Small intestine (tissue), 7 donors: ENCODE measurements at regions not wholly inside any gene's neighbourhood (a gene's known extent, or its start where the extent isn't known, plus 50 kb on each side); places are given as distances from the start of the nearest gene placed in this dataset.

Experiments used
- DNase-seq, 2 donors: peaks; one replicate each; pipeline versions ENCODE4 v3.0.0 to v3.0.0-alpha.2; 2013
- FAIRE-seq: peaks from 2 replicates; lab custom pipeline; 2012; peaks lifted over from hg19 to GRCh38; lab: Jason Lieb, UNC
- H3K27ac ChIP-seq, 3 donors: one replicate each; pipeline ENCODE4 v1.5.1; 2013; ENCODE audit warnings: low read length in 2 of 3, mild to moderate bottlenecking in 2 of 3, control low read depth in 1 of 3, inconsistent platforms in 1 of 3, low read depth in 1 of 3, moderate library complexity in 1 of 3
- H3K27me3 ChIP-seq, 3 donors: one replicate each; pipeline ENCODE4 v1.6.1; 2013; ENCODE audit warnings: low read length in 3 of 3, inconsistent platforms in 1 of 3; ENCODE audit not compliant: control insufficient read depth in 3 of 3, insufficient read depth in 3 of 3
- H3K36me3 ChIP-seq, 3 donors: one replicate each; pipeline ENCODE4 v1.6.1; 2013; ENCODE audit warnings: low read length in 3 of 3, inconsistent platforms in 1 of 3, low read depth in 1 of 3, mild to moderate bottlenecking in 1 of 3, moderate library complexity in 1 of 3; ENCODE audit not compliant: control insufficient read depth in 3 of 3, insufficient read depth in 2 of 3
- H3K4me1 ChIP-seq, 3 donors: one replicate each; pipeline ENCODE4 v1.6.1; 2013; ENCODE audit warnings: low read length in 2 of 3, inconsistent platforms in 1 of 3, low read depth in 1 of 3, mild to moderate bottlenecking in 1 of 3, moderate library complexity in 1 of 3; ENCODE audit not compliant: control insufficient read depth in 3 of 3, insufficient read depth in 2 of 3
- H3K4me3 ChIP-seq, 3 donors: one replicate each; pipeline ENCODE4 v1.5.1; 2013; ENCODE audit warnings: low read length in 3 of 3, control low read depth in 1 of 3, inconsistent platforms in 1 of 3, low read depth in 1 of 3, mild to moderate bottlenecking in 1 of 3, moderate library complexity in 1 of 3
- H3K9me3 ChIP-seq, 2 donors: one replicate each; pipeline ENCODE4 v1.6.1; 2013; ENCODE audit warnings: low read depth in 1 of 2, low read length in 1 of 2; ENCODE audit not compliant: control insufficient read depth in 2 of 2, insufficient read depth in 1 of 2
- WGBS, 3 donors: extraction: QIAGEN DNeasy Blood & Tissue Kit; methylation state at CpG; one replicate each; pipeline ENCODE4 v1.1.7; 2013; 5-methylcytosine and 5-hydroxymethylcytosine counted together
- donor health status: healthy with polysubstance abuse.
- donor health status: control.
- donor health status: control.
- donor health status: Bipolar disorder and iron deficiency.
- donor health status: healthy.

DNA sequence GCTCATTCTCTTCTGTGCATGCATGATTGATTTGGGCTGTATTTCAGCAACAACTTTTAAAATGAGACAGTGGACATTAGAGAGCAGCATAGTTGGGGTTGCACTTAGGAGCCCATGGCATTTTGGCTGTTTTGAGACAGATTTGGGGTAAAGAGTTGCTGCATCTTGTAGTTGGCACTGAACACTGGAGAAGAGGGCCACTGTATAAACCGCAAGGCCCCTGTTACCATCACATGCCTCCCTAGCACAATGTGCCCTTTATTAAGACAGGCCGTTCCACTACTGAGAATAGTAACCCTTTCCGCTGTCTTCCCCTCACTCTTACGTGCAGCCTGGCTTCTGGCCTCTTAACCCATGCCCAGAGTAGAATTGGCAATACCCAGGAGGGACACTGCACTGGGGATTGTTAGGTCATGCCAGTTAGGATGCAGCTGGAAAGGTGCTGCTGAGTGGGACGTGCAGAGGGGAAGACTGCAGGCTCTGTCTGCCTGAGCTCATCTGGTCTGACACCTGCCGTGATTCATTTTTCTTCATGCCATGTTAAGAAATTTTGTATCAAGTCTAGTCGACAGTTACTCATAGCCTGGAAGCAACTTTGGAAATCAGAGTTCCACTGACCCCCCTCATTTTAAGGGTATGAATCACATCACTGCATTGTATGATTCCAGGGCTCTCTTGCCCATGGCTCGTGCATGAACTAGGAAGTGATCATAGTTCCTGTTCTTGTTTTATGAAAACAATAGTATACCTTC lies 146.9 kb upstream of the DMRT1 start:
- Histone ChIP-seq H3K4me3 (no peak overlapping the region), H3K4me1 (peaks cover 0 to 28% (median 8%) of the 10 kb centered on the region in 3 donors), H3K27me3 (no peaks in the 10 kb centered on the region), H3K27ac (peak overlapping the region in 2 of 3 donors; percentile 73 to 80), H3K36me3 (peaks cover 0 to 7% (median 0%) of the 10 kb centered on the region in 3 donors), H3K9me3 (no peaks in the 10 kb centered on the region)
- FAIRE-seq: no peak
- DNase-seq: no peak
- 36 to 55% (median 38%) methylated on average over 8 of the region's 8 CpGs for WGBS, 3 donors

DNA sequence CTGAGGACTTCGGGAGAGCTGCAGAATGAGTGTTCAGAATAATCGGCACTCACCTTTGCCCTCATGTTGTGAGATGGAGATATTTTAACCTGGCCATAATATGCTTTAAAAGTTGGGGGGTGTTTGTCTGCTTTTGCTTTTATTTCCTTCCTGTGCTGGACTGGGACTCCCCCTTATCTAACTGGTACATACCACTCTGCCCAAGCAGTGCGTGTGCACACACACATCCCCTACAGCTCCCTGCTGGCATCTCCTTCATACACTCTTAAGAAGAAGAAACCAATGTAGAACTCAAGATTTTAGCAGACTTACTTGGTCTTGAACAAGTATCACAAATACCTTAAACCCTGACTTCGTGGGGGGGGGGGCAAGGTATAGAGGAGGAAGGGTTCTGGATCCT lies 146.2 kb upstream of the DMRT1 start:
- Histone ChIP-seq H3K36me3 (peaks cover 0 to 6% (median 0%) of the 10 kb centered on the region in 3 donors), H3K4me3 (no peak overlapping the region), H3K4me1 (peaks cover 0 to 29% (median 7%) of the 10 kb centered on the region in 3 donors), H3K27ac (peak overlapping the region in 2 of 3 donors; percentile 73 to 80), H3K27me3 (no peaks in the 10 kb centered on the region), H3K9me3 (no peaks in the 10 kb centered on the region)
- FAIRE-seq (no peak), DNase-seq (no peak)
- 24 to 45% (median 37%) methylated on average over 4 of the region's 4 CpGs for WGBS, 3 donors

DNA sequence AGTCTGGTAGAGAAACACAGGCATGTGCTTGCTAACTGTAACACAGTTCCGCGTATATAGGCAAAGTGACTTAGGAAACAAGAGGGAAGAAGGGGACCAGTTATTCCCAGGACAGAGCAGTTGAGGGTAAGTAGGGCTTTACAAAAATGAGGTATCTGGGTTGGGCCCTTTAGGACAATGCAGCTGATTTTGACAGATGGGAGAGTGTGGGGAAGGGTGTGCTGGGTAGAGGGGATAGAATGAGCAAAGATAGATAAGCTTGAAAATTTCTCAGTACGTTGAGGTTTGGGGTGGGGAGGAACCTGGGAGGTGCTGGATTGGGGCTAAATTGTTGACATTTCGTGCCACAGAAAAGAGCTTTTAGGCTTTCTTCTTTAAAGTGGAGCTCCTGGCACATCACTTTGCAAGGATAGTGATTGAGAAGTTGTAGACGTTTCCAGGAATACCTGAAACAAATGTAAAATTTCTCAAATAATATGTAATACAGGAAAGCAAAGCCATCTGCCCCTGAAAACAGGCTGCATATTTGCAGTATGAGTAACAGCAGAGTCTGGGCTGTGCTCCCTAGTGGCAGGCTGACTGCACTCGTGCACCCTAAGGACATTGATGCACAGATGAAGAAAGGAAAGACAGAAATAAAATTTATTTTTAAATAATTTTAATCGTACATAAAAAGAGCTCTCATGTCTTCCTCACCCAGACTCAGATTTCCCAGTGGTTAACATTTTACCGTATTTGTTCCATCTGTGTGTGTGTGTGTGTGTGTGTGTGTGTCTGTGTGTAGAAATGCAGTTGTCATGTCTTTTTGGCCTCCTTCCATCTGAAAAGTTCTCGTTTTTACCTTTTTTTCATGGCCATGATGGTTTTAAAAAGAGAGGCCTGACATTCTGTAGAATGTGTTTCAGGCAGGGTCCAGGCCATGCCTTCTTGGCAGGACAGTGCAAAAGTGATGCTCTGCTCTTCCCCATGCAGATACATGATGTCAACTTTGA lies 144.9 kb upstream of the DMRT1 start:
- Histone ChIP-seq H3K9me3 (no peaks in the 10 kb centered on the region), H3K4me3 (no peak overlapping the region), H3K4me1 (peaks cover 0 to 35% (median 2%) of the 10 kb centered on the region in 3 donors), H3K27me3 (no peaks in the 10 kb centered on the region), H3K27ac (peak overlapping the region in 1 of 3 donors; percentile 51), H3K36me3 (peaks cover 0 to 10% (median 0%) of the 10 kb centered on the region in 3 donors)
- 59 to 71% (median 70%) methylated on average over 9 of the region's 9 CpGs for WGBS, 3 donors
- DNase-seq (no peak), FAIRE-seq (no peak)

DNA sequence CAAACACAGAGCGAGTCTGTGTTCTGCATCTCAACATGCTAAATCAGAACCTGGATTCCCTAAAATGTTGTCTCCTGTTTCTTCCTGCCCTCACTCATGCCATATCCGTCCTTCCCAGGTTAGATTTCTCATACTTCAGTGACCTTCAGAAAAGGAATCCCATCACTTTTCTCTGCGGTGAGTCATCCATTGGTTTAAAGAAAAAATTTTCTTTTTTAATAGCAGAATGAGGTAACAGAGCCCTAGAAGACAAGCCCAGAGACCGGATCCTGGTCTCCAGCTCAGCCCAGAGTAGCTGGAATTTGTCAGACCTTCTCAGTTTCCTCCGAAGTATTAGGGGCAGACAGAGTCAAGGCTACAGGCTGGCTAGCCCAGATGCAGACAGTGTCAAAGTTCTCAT lies 143.2 kb upstream of the DMRT1 start:
- Histone ChIP-seq H3K4me1 (peaks cover 0 to 28% (median 2%) of the 10 kb centered on the region in 3 donors), H3K27me3 (no peaks in the 10 kb centered on the region), H3K27ac (no peak overlapping the region), H3K36me3 (peaks cover 0 to 10% (median 0%) of the 10 kb centered on the region in 3 donors), H3K4me3 (no peak overlapping the region), H3K9me3 (no peaks in the 10 kb centered on the region)
- DNase-seq: no peak
- FAIRE-seq: no peak
- 85 to 89% (median 85%) methylated on average over 5 of the region's 5 CpGs for WGBS, 3 donors

DNA sequence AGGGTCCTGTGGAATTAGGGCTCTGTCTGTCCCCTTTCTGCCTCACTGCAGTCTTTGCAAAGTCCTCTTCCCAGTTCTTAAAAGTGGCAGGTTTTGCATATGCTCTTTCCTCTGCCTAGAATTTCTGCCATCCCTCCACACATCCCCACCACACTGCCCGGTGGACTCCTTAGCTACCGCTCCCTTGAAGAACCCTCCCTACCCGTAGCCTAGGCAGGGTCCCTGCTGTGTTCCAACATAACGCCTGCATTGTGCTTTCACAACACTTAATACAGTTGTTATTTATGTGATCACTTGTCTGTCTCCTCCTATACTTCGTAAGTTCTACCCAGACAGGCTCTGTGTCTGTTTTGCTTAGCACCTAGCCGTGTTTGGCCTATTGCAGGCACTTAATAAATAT lies 142.5 kb upstream of the DMRT1 start:
- no peak for FAIRE-seq
- H3K27me3 ChIP-seq: no peaks in the 10 kb centered on the region
- peaks cover 0 to 10% (median 0%) of the 10 kb centered on the region in 3 donors for H3K36me3 ChIP-seq
- H3K9me3 ChIP-seq: no peaks in the 10 kb centered on the region
- no peak for DNase-seq
- no peak overlapping the region for H3K4me3 ChIP-seq
- H3K4me1 ChIP-seq: peaks cover 0 to 25% (median 2%) of the 10 kb centered on the region in 3 donors
- 82 to 84% (median 84%) methylated on average over 6 of the region's 6 CpGs for WGBS, 3 donors
- H3K27ac ChIP-seq: no peak overlapping the region

DNA sequence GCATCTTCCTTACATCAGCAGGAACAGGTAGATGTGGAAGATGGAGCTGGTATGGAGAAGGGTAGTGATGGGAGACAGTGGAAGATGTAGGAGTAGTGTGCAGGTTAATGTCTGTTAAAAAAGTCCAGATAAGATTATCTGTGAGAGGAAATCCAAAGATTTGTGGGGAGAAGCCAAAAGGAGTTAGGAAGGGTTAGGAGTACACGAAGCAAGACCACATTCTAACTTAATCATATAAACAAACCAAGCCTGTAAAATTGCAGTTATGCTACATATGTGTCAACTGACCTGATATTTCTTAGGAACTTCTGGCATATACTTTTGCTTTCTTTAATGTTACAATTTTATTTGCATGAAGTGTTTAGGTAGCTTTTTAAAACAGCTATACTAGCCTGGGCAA lies 142.1 kb upstream of the DMRT1 start:
- FAIRE-seq: no peak
- Histone ChIP-seq H3K9me3 (no peaks in the 10 kb centered on the region), H3K4me1 (peaks cover 0 to 23% (median 1%) of the 10 kb centered on the region in 3 donors), H3K27ac (no peak overlapping the region), H3K27me3 (no peaks in the 10 kb centered on the region), H3K4me3 (no peak overlapping the region), H3K36me3 (peaks cover 0 to 10% (median 0%) of the 10 kb centered on the region in 3 donors)
- no peak for DNase-seq
- WGBS, 3 donors: 38 to 44% (median 43%) methylated on average over 1 of the region's 1 CpG

DNA sequence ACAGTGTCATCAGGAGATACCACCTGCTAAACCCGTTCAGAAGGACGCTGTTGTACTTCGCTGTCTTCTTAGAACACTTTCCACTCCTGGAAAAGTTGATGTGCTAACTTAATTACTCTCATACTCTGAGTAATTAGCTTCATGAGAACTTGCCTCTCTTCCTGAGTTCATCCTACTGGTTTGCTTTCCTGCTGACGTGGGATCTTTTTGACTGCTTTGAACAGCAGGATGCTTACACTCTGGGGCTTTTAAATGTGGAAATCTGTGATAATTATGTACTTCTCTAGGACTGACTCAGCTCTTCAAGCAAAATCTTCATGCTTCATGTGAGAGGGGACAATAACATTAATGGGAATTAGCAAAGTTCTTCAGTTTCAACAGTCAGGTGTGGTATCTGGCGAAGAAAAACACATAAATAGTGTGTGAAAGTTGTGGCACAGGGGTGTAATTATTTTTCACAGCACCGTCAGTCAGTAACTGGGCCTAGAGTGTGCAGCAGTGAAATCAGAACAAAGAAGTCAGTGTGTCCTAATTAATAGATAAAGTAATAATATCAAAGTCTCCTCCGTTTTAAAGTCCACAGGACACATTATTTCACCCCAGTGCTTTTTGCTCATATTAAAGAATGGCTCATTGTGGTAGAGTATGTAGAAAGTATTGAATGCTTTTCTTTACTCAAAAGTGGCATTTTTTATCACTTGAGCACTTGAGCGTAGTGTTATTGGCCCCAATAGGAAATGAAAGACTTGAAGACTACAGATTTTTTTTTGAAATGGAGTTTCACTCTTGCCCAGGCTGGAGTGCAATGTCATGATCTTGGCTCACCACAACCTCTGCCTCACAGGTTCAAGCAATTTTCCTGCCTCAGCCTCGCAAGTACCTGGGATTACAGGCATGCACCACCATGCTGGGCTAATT lies 140.9 kb upstream of the DMRT1 start:
- peak overlapping the region in 1 of 3 donors; percentile 24 for H3K27ac ChIP-seq
- FAIRE-seq: no peak
- no peak overlapping the region for H3K4me3 ChIP-seq
- peak in 1 of 2 donors; percentile 24 for DNase-seq
- 37 to 65% (median 55%) methylated on average over 9 of the region's 9 CpGs for WGBS, 3 donors
- peaks cover 0 to 10% (median 0%) of the 10 kb centered on the region in 3 donors for H3K36me3 ChIP-seq
- no peaks in the 10 kb centered on the region for H3K9me3 ChIP-seq
- peaks cover 0 to 17% (median 0%) of the 10 kb centered on the region in 3 donors for H3K4me1 ChIP-seq
- H3K27me3 ChIP-seq: no peaks in the 10 kb centered on the region
